NOMO-1 treated with dmso at 0.1 percent for 144 hours (cell line): ENCODE measurements at regions not wholly inside any gene's neighbourhood (a gene's known extent, or its start where the extent isn't known, plus 50 kb on each side); places are given as distances from the start of the nearest gene placed in this dataset.

ENCODE experiments used
- DNase-seq: peaks from one replicate; lab custom pipeline; 2025; ENCODE audit not compliant: unreplicated experiment; lab: John Stamatoyannopoulos, UW

- no peak for DNase-seq
These were observed 394.1 kb upstream of the MKI67 start for GRCh38 chr10:128520211-128520815.

- no peak for DNase-seq
These were observed 396.5 kb upstream of the MKI67 start for GRCh38 chr10:128522551-128523308.

GRCh38 chr10:128525444-128525843 lies 399.2 kb upstream of the MKI67 start:
- no peak for DNase-seq

GRCh38 chr10:128525936-128526335 lies 399.7 kb upstream of the MKI67 start:
- no peak for DNase-seq

- no peak for DNase-seq
These were observed 400.7 kb upstream of the MKI67 start for GRCh38 chr10:128526791-128527375.

GRCh38 chr10:128527711-128528110 lies 401.5 kb upstream of the MKI67 start:
- DNase-seq, result no peak

- no peak for DNase-seq
These were observed 401.9 kb upstream of the MKI67 start for GRCh38 chr10:128528167-128528566.

GRCh38 chr10:128528781-128529180 lies 402.6 kb upstream of the MKI67 start:
- no peak for DNase-seq

- DNase-seq, result no peak
These were observed 403.0 kb upstream of the MKI67 start for GRCh38 chr10:128529225-128529624.

GRCh38 chr10:128530301-128530700 lies 404.1 kb upstream of the MKI67 start:
- no peak for DNase-seq

- no peak for DNase-seq
These were observed 404.7 kb upstream of the MKI67 start for GRCh38 chr10:128530946-128531345.

- DNase-seq, result no peak
These were observed 408.5 kb upstream of the MKI67 start for GRCh38 chr10:128534686-128535085.

- DNase-seq, result no peak
These were observed 410.0 kb upstream of the MKI67 start for GRCh38 chr10:128536259-128536658.

GRCh38 chr10:128537834-128538330 lies 411.7 kb upstream of the MKI67 start:
- DNase-seq, result no peak

GRCh38 chr10:128538671-128539070 lies 412.4 kb upstream of the MKI67 start:
- DNase-seq, result no peak

- DNase-seq, result no peak
These were observed 413.4 kb upstream of the MKI67 start for GRCh38 chr10:128539510-128540127.

- no peak for DNase-seq
These were observed 414.0 kb upstream of the MKI67 start for GRCh38 chr10:128540128-128540762.

GRCh38 chr10:128540781-128541761 lies 414.8 kb upstream of the MKI67 start:
- DNase-seq, result no peak

- DNase-seq, result no peak
These were observed 415.8 kb upstream of the MKI67 start for GRCh38 chr10:128541926-128542475.

GRCh38 chr10:128542659-128543058 lies 416.4 kb upstream of the MKI67 start:
- DNase-seq, result no peak
